ENCODE measurements at regions not wholly inside any gene's neighbourhood (a gene's known extent, or its start where the extent isn't known, plus 50 kb on each side); places are given as distances from the start of the nearest gene placed in this dataset.

DNA sequence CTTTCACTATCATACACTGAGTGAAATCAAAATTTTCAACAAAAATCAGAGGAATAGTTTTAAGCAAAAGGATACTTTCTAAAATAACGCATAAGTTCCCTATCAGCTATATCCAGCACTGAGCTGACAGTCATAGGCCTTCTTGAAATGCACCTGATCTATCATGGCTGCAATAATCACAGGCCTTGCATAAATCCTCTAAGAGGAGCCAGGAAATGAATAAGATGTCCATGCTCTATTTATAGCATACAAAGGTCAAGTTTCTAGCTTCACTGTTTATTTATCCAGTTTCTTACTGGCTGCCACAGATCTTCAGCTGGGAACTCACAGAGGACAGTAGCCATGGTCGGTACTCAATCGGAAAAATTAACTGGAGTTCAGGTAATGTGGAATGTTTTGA lies 235.9 kb upstream of the DMD start (continued):
- TF ChIP-seq, protein P1, sequence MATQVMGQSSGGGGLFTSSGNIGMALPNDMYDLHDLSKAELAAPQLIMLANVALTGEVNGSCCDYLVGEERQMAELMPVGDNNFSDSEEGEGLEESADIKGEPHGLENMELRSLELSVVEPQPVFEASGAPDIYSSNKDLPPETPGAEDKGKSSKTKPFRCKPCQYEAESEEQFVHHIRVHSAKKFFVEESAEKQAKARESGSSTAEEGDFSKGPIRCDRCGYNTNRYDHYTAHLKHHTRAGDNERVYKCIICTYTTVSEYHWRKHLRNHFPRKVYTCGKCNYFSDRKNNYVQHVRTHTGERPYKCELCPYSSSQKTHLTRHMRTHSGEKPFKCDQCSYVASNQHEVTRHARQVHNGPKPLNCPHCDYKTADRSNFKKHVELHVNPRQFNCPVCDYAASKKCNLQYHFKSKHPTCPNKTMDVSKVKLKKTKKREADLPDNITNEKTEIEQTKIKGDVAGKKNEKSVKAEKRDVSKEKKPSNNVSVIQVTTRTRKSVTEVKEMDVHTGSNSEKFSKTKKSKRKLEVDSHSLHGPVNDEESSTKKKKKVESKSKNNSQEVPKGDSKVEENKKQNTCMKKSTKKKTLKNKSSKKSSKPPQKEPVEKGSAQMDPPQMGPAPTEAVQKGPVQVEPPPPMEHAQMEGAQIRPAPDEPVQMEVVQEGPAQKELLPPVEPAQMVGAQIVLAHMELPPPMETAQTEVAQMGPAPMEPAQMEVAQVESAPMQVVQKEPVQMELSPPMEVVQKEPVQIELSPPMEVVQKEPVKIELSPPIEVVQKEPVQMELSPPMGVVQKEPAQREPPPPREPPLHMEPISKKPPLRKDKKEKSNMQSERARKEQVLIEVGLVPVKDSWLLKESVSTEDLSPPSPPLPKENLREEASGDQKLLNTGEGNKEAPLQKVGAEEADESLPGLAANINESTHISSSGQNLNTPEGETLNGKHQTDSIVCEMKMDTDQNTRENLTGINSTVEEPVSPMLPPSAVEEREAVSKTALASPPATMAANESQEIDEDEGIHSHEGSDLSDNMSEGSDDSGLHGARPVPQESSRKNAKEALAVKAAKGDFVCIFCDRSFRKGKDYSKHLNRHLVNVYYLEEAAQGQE (IDR thresholded peaks at IDR 0.05; ENCODE audit: low read depth) = no peak
- TF ChIP-seq SP1 (IDR thresholded peaks at IDR 0.05; ENCODE audit: low read depth) (no peak), TCF7L2 (IDR thresholded peaks at IDR 0.05; ENCODE audit: borderline replicate concordance, extremely low read depth, insufficient read depth, insufficient read length) (no peak), CEBPB (IDR thresholded peaks at IDR 0.05; ENCODE audit: low read depth) (no peak), ELF1 (IDR thresholded peaks at IDR 0.05; ENCODE audit: borderline replicate concordance, low read depth) (no peak), JUND (IDR thresholded peaks at IDR 0.05) (no peak), RAD21 (IDR thresholded peaks at IDR 0.05; ENCODE audit: low read depth) (no peak), EZH2 (IDR thresholded peaks at IDR 0.05) (no peak)
- TF ChIP-seq, protein P2, sequence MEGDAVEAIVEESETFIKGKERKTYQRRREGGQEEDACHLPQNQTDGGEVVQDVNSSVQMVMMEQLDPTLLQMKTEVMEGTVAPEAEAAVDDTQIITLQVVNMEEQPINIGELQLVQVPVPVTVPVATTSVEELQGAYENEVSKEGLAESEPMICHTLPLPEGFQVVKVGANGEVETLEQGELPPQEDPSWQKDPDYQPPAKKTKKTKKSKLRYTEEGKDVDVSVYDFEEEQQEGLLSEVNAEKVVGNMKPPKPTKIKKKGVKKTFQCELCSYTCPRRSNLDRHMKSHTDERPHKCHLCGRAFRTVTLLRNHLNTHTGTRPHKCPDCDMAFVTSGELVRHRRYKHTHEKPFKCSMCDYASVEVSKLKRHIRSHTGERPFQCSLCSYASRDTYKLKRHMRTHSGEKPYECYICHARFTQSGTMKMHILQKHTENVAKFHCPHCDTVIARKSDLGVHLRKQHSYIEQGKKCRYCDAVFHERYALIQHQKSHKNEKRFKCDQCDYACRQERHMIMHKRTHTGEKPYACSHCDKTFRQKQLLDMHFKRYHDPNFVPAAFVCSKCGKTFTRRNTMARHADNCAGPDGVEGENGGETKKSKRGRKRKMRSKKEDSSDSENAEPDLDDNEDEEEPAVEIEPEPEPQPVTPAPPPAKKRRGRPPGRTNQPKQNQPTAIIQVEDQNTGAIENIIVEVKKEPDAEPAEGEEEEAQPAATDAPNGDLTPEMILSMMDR (IDR thresholded peaks at IDR 0.05 in 2 of 3, conservative IDR thresholded peaks at IDR 0.05 in 1 of 3; ENCODE audit: borderline replicate concordance in 1 of 3, insufficient read depth in 1 of 3, low read depth in 2 of 3, low read length in 2 of 3) = no peak
